ENCODE measurements at regions not wholly inside any gene's neighbourhood (a gene's known extent, or its start where the extent isn't known, plus 50 kb on each side); places are given as distances from the start of the nearest gene placed in this dataset.
A peak's percentile ranks its signal among the peaks of the same experiment; 100 is the strongest.

GRCh38 chr4:129437347-129437746, 341.4 kb downstream of the C4orf33 start:
- H3K9me3 ChIP-seq (ENCODE audit: low read depth, low read length, poor library complexity, severe bottlenecking), result no peaks in the 10 kb centered on the region
- H3K27me3 ChIP-seq (replicated peaks; ENCODE audit: insufficient read depth, low read depth, low read length, poor library complexity), result no peaks in the 10 kb centered on the region
- ChIA-PET CTCF (no interaction called here), POLR2A (ENCODE audit: low non-redundant PET) (no interaction called here)
- H3K36me3 ChIP-seq (ENCODE audit: insufficient read depth, low read length, poor library complexity, severe bottlenecking), result no peaks in the 10 kb centered on the region
- no peak overlapping the region for H3K4me3 ChIP-seq (ENCODE audit: low read depth, low read length, poor library complexity, severe bottlenecking)
- TF ChIP-seq CTCF (conservative IDR thresholded peaks at IDR 0.05; ENCODE audit: low read depth, low read length), result no peak
- no peak for TF ChIP-seq EZH2 (IDR thresholded peaks at IDR 0.05; ENCODE audit: borderline replicate concordance, low read depth, low read length, poor library complexity, severe bottlenecking)
- intact Hi-C loops (cut with micrococcal nuclease; ENCODE audit: unreplicated experiment), result no loop called here
- no peak overlapping the region for H3K27ac ChIP-seq (ENCODE audit: low read depth, low read length, poor library complexity, severe bottlenecking)
- no peak for DNase-seq (ENCODE audit: low spot score)
- H3K4me1 ChIP-seq (ENCODE audit: insufficient read depth, low read length, poor library complexity, severe bottlenecking), result no peaks in the 10 kb centered on the region
- no TSS peak for BruUV-seq (replicated peaks)

GRCh38 chr4:129438456-129438981, 342.6 kb downstream of the C4orf33 start:
- POLR2A ChIA-PET (ENCODE audit: low non-redundant PET), result no interaction called here
- H3K36me3 ChIP-seq (ENCODE audit: insufficient read depth, low read length, poor library complexity, severe bottlenecking), result no peaks in the 10 kb centered on the region
- H3K4me1 ChIP-seq (ENCODE audit: insufficient read depth, low read length, poor library complexity, severe bottlenecking), result no peaks in the 10 kb centered on the region
- H3K27me3 ChIP-seq (replicated peaks; ENCODE audit: insufficient read depth, low read depth, low read length, poor library complexity), result no peaks in the 10 kb centered on the region
- no peak overlapping the region for H3K4me3 ChIP-seq (ENCODE audit: low read depth, low read length, poor library complexity, severe bottlenecking)
- BruUV-seq (replicated peaks), result no TSS peak
- H3K9me3 ChIP-seq (ENCODE audit: low read depth, low read length, poor library complexity, severe bottlenecking), result no peaks in the 10 kb centered on the region
- H3K27ac ChIP-seq (ENCODE audit: low read depth, low read length, poor library complexity, severe bottlenecking), result no peak overlapping the region
- CTCF ChIA-PET, result no interaction called here
- intact Hi-C loops (cut with micrococcal nuclease; ENCODE audit: unreplicated experiment), result no loop called here
- no peak for DNase-seq (ENCODE audit: low spot score)
- TF ChIP-seq CTCF (conservative IDR thresholded peaks at IDR 0.05; ENCODE audit: low read depth, low read length) (no peak), EZH2 (IDR thresholded peaks at IDR 0.05; ENCODE audit: borderline replicate concordance, low read depth, low read length, poor library complexity, severe bottlenecking) (no peak)

GRCh38 chr4:129446074-129446473, 350.1 kb downstream of the C4orf33 start:
- no peak overlapping the region for H3K27ac ChIP-seq (ENCODE audit: low read depth, low read length, poor library complexity, severe bottlenecking)
- CTCF ChIA-PET, result no interaction called here
- no peaks in the 10 kb centered on the region for H3K9me3 ChIP-seq (ENCODE audit: low read depth, low read length, poor library complexity, severe bottlenecking)
- H3K36me3 ChIP-seq (ENCODE audit: insufficient read depth, low read length, poor library complexity, severe bottlenecking), result no peaks in the 10 kb centered on the region
- H3K27me3 ChIP-seq (replicated peaks; ENCODE audit: insufficient read depth, low read depth, low read length, poor library complexity), result no peaks in the 10 kb centered on the region
- no peak overlapping the region for H3K4me3 ChIP-seq (ENCODE audit: low read depth, low read length, poor library complexity, severe bottlenecking)
- TF ChIP-seq CTCF (conservative IDR thresholded peaks at IDR 0.05; ENCODE audit: low read depth, low read length) (no peak), EZH2 (IDR thresholded peaks at IDR 0.05; ENCODE audit: borderline replicate concordance, low read depth, low read length, poor library complexity, severe bottlenecking) (no peak)
- POLR2A ChIA-PET (ENCODE audit: low non-redundant PET), result no interaction called here
- intact Hi-C loops (cut with micrococcal nuclease; ENCODE audit: unreplicated experiment), result no loop called here
- no TSS peak for BruUV-seq (replicated peaks)
- H3K4me1 ChIP-seq (ENCODE audit: insufficient read depth, low read length, poor library complexity, severe bottlenecking), result no peaks in the 10 kb centered on the region
- peak; percentile 67 for DNase-seq (ENCODE audit: low spot score)

Data from A673 (cell line).